ENCODE measurements at regions not wholly inside any gene's neighbourhood (a gene's known extent, or its start where the extent isn't known, plus 50 kb on each side); places are given as distances from the start of the nearest gene placed in this dataset.

DNA sequence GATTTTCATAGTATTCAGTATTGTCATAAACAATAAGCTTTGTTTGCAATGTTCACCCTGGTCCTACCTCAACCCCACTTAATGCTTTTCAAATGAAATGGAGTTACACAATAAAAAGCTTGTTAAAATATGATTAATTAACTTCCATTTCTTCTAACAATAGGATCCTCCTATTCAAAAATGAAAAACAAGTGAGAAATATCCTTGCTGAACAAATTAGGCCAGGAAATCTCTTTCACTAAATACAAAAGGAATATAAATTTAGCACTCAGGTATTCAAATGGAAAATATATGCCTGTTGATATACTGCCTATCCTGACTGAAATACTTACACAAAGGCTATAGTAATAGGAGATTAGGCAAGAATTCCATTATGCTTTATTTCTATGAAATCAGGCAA is 323.4 kb upstream of the GRM3 start:
- no peaks in the 10 kb centered on the region for H3K9me2 ChIP-seq (ENCODE audit: low read depth, low read length)
- H4K20me1 ChIP-seq (ENCODE audit: insufficient read depth, low read length): no peaks in the 10 kb centered on the region
- no peaks in the 10 kb centered on the region for H3K79me2 ChIP-seq (ENCODE audit: insufficient read depth, low read length)
- no peak overlapping the region for H3K4me3 ChIP-seq (ENCODE audit: low read depth, low read length, poor library complexity, severe bottlenecking)
- no peaks in the 10 kb centered on the region for H3K36me3 ChIP-seq (ENCODE audit: insufficient read depth, low read length)
- no peaks in the 10 kb centered on the region for H3K4me1 ChIP-seq (ENCODE audit: insufficient read depth, low read length, severe bottlenecking)
- H2AFZ ChIP-seq (ENCODE audit: low read length): no peak overlapping the region
- H3K27ac ChIP-seq (ENCODE audit: low read depth, low read length, poor library complexity, severe bottlenecking): no peak overlapping the region
- no peak overlapping the region for H3K4me2 ChIP-seq (ENCODE audit: low read length)
- no peaks in the 10 kb centered on the region for H3K9me3 ChIP-seq (ENCODE audit: low read length)
- no peaks in the 10 kb centered on the region for H3K27me3 ChIP-seq (ENCODE audit: insufficient read depth, low read length)
- TF ChIP-seq, protein P1, sequence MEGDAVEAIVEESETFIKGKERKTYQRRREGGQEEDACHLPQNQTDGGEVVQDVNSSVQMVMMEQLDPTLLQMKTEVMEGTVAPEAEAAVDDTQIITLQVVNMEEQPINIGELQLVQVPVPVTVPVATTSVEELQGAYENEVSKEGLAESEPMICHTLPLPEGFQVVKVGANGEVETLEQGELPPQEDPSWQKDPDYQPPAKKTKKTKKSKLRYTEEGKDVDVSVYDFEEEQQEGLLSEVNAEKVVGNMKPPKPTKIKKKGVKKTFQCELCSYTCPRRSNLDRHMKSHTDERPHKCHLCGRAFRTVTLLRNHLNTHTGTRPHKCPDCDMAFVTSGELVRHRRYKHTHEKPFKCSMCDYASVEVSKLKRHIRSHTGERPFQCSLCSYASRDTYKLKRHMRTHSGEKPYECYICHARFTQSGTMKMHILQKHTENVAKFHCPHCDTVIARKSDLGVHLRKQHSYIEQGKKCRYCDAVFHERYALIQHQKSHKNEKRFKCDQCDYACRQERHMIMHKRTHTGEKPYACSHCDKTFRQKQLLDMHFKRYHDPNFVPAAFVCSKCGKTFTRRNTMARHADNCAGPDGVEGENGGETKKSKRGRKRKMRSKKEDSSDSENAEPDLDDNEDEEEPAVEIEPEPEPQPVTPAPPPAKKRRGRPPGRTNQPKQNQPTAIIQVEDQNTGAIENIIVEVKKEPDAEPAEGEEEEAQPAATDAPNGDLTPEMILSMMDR (IDR thresholded peaks at IDR 0.05; ENCODE audit: low read length): no peak
- no peak for TF ChIP-seq EZH2 (IDR thresholded peaks at IDR 0.05; ENCODE audit: borderline replicate concordance, low read length)
- no peak overlapping the region for H3K9ac ChIP-seq (ENCODE audit: low read length)
- no peaks in the 10 kb centered on the region for H3F3A ChIP-seq (ENCODE audit: insufficient read depth, low read length)

DNA sequence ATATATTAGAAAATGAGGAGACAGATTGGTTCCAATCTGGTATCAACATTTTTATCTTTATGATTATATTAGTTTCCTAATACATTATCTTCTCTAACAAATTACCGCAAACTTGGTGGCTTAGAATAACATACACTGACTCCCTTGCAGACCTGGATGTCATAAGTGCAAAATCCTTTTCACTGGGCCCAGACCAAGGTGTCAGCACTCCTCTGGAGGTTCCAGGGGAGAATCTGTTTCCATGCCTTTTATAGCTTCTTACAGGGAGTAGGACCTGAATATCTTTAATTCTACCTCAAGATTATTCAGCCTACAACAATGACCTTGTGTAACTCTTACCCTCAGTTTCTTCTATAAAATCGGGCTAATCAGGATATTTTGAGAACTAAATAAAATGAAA is 329.9 kb upstream of the GRM3 start:
- H3K9ac ChIP-seq (ENCODE audit: low read length): no peak overlapping the region
- H3K9me3 ChIP-seq (ENCODE audit: low read length): no peaks in the 10 kb centered on the region
- no peaks in the 10 kb centered on the region for H3K4me1 ChIP-seq (ENCODE audit: insufficient read depth, low read length, severe bottlenecking)
- no peak overlapping the region for H3K4me2 ChIP-seq (ENCODE audit: low read length)
- H2AFZ ChIP-seq (ENCODE audit: low read length): no peak overlapping the region
- no peak overlapping the region for H3K4me3 ChIP-seq (ENCODE audit: low read depth, low read length, poor library complexity, severe bottlenecking)
- no peaks in the 10 kb centered on the region for H3F3A ChIP-seq (ENCODE audit: insufficient read depth, low read length)
- H4K20me1 ChIP-seq (ENCODE audit: insufficient read depth, low read length): no peaks in the 10 kb centered on the region
- no peak for TF ChIP-seq EZH2 (IDR thresholded peaks at IDR 0.05; ENCODE audit: borderline replicate concordance, low read length)
- TF ChIP-seq, protein P1 (IDR thresholded peaks at IDR 0.05; ENCODE audit: low read length): no peak
- no peaks in the 10 kb centered on the region for H3K9me2 ChIP-seq (ENCODE audit: low read depth, low read length)
- no peaks in the 10 kb centered on the region for H3K36me3 ChIP-seq (ENCODE audit: insufficient read depth, low read length)
- H3K27ac ChIP-seq (ENCODE audit: low read depth, low read length, poor library complexity, severe bottlenecking): no peak overlapping the region
- H3K79me2 ChIP-seq (ENCODE audit: insufficient read depth, low read length): no peaks in the 10 kb centered on the region
- H3K27me3 ChIP-seq (ENCODE audit: insufficient read depth, low read length): no peaks in the 10 kb centered on the region

DNA sequence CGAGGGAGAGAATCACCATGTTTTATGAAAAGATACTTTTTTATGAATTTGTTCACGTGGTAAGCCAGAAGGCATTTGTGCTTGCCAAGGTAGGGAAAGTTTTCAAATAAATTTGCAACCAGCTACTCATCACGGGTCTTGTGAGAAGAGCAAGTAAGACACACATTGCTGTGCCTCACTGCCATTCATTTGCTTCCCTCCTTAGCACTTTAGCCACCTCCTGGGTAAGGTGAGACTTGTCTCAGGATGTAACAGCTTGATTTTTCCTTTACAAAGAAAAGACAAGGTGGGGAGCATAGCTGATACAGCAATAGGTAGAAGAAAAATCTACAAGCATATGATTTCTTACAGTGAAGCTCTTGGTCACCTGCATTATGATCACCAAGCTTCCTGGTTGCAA is 342.4 kb upstream of the GRM3 start:
- TF ChIP-seq, protein P1 (IDR thresholded peaks at IDR 0.05; ENCODE audit: low read length): no peak
- TF ChIP-seq EZH2 (IDR thresholded peaks at IDR 0.05; ENCODE audit: borderline replicate concordance, low read length): no peak

More for the DNA sequence above, 342.4 kb upstream of the GRM3 start:
- Histone ChIP-seq H3K36me3 (ENCODE audit: insufficient read depth, low read length) (no peaks in the 10 kb centered on the region), H3K4me1 (ENCODE audit: insufficient read depth, low read length, severe bottlenecking) (no peaks in the 10 kb centered on the region), H3K4me2 (ENCODE audit: low read length) (no peak overlapping the region), H3K9me3 (ENCODE audit: low read length) (no peaks in the 10 kb centered on the region), H3K79me2 (ENCODE audit: insufficient read depth, low read length) (no peaks in the 10 kb centered on the region), H3K27me3 (ENCODE audit: insufficient read depth, low read length) (no peaks in the 10 kb centered on the region), H3K4me3 (ENCODE audit: low read depth, low read length, poor library complexity, severe bottlenecking) (no peak overlapping the region), H2AFZ (ENCODE audit: low read length) (no peak overlapping the region), H3K9me2 (ENCODE audit: low read depth, low read length) (no peaks in the 10 kb centered on the region), H4K20me1 (ENCODE audit: insufficient read depth, low read length) (no peaks in the 10 kb centered on the region), H3F3A (ENCODE audit: insufficient read depth, low read length) (no peaks in the 10 kb centered on the region), H3K9ac (ENCODE audit: low read length) (no peak overlapping the region), H3K27ac (ENCODE audit: low read depth, low read length, poor library complexity, severe bottlenecking) (no peak overlapping the region)

All from OCI-LY1 (cell line).